OCI-LY1 (cell line): ENCODE measurements at regions not wholly inside any gene's neighbourhood (a gene's known extent, or its start where the extent isn't known, plus 50 kb on each side); places are given as distances from the start of the nearest gene placed in this dataset.

Source experiments
- H2AFZ ChIP-seq: fragments of 200-600 bp; sonication (generic), shearing (Covaris generic); 2 replicates; pipeline ENCODE4 v1.6.0; 2014; ENCODE audit warnings: antibody characterized with exemption, mild to moderate bottlenecking, low read length
- H3F3A ChIP-seq: fragments of 200-600 bp; sonication (generic), shearing (Covaris generic); 2 replicates; pipeline ENCODE4 v1.6.0; 2014; ENCODE audit warnings: mild to moderate bottlenecking, antibody characterized with exemption, low read length, moderate library complexity; ENCODE audit not compliant: insufficient read depth
- H3K27ac ChIP-seq: fragments of 200-600 bp; sonication (generic); 2 replicates; pipeline ENCODE4 v1.5.1; 2014; ENCODE audit warnings: low read length, mixed run types, mild to moderate bottlenecking, low read depth; ENCODE audit not compliant: poor library complexity, severe bottlenecking
- H3K27me3 ChIP-seq: fragments of 200-600 bp; sonication (generic); 2 replicates; pipeline ENCODE4 v1.6.0; 2014; ENCODE audit warnings: antibody characterized with exemption, mild to moderate bottlenecking, low read length, moderate library complexity; ENCODE audit not compliant: insufficient read depth
- H3K36me3 ChIP-seq: fragments of 200-600 bp; sonication (generic); 2 replicates; pipeline ENCODE4 v1.6.1; 2014; ENCODE audit warnings: mild to moderate bottlenecking, antibody characterized with exemption, low read length, moderate library complexity, mixed read lengths; ENCODE audit not compliant: insufficient read depth
- H3K4me1 ChIP-seq: fragments of 200-600 bp; sonication (generic); 2 replicates; pipeline ENCODE4 v1.5.1; 2014; ENCODE audit warnings: mild to moderate bottlenecking, low read length, moderate library complexity; ENCODE audit not compliant: insufficient read depth, severe bottlenecking
- H3K4me2 ChIP-seq: fragments of 200-600 bp; sonication (generic), shearing (Covaris generic); 2 replicates; pipeline ENCODE4 v1.6.1; 2014; ENCODE audit warnings: low read length
- H3K4me3 ChIP-seq: fragments of 200-600 bp; sonication (generic); 2 replicates; pipeline ENCODE4 v1.5.1; 2014; ENCODE audit warnings: low read length, low read depth, mild to moderate bottlenecking, mixed read lengths; ENCODE audit not compliant: poor library complexity, severe bottlenecking
- H3K79me2 ChIP-seq: fragments of 200-600 bp; shearing (Covaris generic); 2 replicates; pipeline ENCODE4 v1.6.1; 2016; ENCODE audit warnings: mixed run types, low read length, mixed read lengths; ENCODE audit not compliant: insufficient read depth
- H3K9ac ChIP-seq: fragments of 200-600 bp; sonication (generic), shearing (Covaris generic); 2 replicates; pipeline ENCODE4 v1.6.1; 2014; ENCODE audit warnings: mild to moderate bottlenecking, low read length, mixed read lengths
- H3K9me2 ChIP-seq: fragments of 200-600 bp; sonication (generic), shearing (Covaris generic); 2 replicates; pipeline ENCODE4 v1.6.1; 2014; ENCODE audit warnings: low read depth, mild to moderate bottlenecking, low read length, mixed read lengths
- H3K9me3 ChIP-seq: fragments of 200-600 bp; shearing (Covaris generic); 2 replicates; pipeline ENCODE4 v1.6.1; 2014; ENCODE audit warnings: low read length, mixed read lengths
- H4K20me1 ChIP-seq: fragments of 200-600 bp; sonication (generic), shearing (Covaris generic); 2 replicates; pipeline ENCODE4 v1.6.0; 2016; ENCODE audit warnings: mild to moderate bottlenecking, low read length; ENCODE audit not compliant: insufficient read depth
- EZH2 ChIP-seq: fragments of 200-600 bp; sonication (generic), shearing (Covaris generic); IDR thresholded peaks from 2 replicates; pipeline ENCODE4 v1.8.0; 2017; ENCODE audit warnings: borderline replicate concordance, mixed run types, mild to moderate bottlenecking, antibody characterized with exemption, low read length, moderate library complexity, mixed read lengths
- TF ChIP-seq, protein P1 (sequence below): fragments of 200-600 bp; sonication (generic), shearing (Covaris generic); IDR thresholded peaks from 2 replicates; pipeline ENCODE4 v1.5.1; 2017; ENCODE audit warnings: mild to moderate bottlenecking, antibody characterized with exemption, low read length, moderate library complexity, mixed read lengths

DNA sequence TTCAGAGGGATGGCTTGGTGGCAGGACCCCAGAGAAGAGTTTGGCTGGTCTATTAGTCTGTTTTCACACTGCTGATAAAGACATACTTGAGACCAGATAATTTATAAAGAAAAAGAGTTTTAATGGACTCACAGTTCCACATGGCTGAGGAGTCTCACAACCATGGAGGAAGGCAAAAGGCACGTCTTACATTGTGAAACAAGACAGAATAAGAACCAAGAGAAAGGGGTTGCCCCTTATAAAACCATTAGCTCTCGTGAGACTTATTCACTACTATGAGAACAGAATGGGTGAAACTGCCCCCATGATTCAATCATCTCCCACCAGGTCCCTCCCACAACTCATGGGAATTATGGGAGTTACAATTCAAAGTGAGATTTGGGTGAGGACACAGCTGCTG lies 78.5 kb upstream of the SSTR1 start:
- peaks cover 70% of the 10 kb centered on the region for H3K4me1 ChIP-seq

DNA sequence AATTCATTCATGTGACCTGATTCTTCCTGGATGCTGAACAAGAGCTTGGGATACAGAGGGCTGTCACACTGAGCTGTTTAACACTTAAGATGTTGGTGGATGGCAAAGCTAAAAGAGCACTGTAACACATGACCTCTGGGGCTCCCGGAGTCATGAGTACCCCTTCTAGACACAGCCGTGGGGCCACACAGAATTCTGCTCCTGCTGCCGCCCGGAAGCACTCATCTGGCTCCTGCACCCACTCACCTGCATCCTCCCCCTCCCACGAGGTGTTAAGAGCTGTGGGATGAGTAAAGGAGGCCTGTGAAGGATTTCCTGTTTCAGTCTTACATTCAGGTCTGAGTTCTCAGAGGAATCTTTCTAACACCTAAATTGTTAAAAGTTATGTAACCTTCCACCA lies 78.0 kb upstream of the SSTR1 start:
- Histone ChIP-seq H3K79me2 (no peaks in the 10 kb centered on the region), H3F3A (peaks cover 12% of the 10 kb centered on the region; the same call in 1 of the 2 replicates), H4K20me1 (no peaks in the 10 kb centered on the region), H3K4me3 (peak overlapping the region; percentile 42), H3K27ac (peak overlapping the region; percentile 100), H3K36me3 (no peaks in the 10 kb centered on the region), H3K27me3 (no peaks in the 10 kb centered on the region), H3K4me1 (peaks cover 70% of the 10 kb centered on the region), H3K9ac (peak overlapping the region; percentile 84), H3K4me2 (peak overlapping the region; percentile 76), H2AFZ (no peak overlapping the region), H3K9me2 (no peaks in the 10 kb centered on the region), H3K9me3 (peaks cover 5% of the 10 kb centered on the region; the same call in 1 of the 2 replicates)
- TF ChIP-seq, protein P1, sequence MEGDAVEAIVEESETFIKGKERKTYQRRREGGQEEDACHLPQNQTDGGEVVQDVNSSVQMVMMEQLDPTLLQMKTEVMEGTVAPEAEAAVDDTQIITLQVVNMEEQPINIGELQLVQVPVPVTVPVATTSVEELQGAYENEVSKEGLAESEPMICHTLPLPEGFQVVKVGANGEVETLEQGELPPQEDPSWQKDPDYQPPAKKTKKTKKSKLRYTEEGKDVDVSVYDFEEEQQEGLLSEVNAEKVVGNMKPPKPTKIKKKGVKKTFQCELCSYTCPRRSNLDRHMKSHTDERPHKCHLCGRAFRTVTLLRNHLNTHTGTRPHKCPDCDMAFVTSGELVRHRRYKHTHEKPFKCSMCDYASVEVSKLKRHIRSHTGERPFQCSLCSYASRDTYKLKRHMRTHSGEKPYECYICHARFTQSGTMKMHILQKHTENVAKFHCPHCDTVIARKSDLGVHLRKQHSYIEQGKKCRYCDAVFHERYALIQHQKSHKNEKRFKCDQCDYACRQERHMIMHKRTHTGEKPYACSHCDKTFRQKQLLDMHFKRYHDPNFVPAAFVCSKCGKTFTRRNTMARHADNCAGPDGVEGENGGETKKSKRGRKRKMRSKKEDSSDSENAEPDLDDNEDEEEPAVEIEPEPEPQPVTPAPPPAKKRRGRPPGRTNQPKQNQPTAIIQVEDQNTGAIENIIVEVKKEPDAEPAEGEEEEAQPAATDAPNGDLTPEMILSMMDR: no peak
- TF ChIP-seq EZH2: no peak

More for the DNA sequence above, 78.5 kb upstream of the SSTR1 start:
- no peaks in the 10 kb centered on the region for H3K36me3 ChIP-seq
- H4K20me1 ChIP-seq: no peaks in the 10 kb centered on the region
- H3F3A ChIP-seq: peaks cover 12% of the 10 kb centered on the region; the same call in 1 of the 2 replicates
- H3K9me2 ChIP-seq: no peaks in the 10 kb centered on the region
- no peaks in the 10 kb centered on the region for H3K27me3 ChIP-seq
- TF ChIP-seq EZH2: no peak
- TF ChIP-seq, protein P1: no peak
- H3K9ac ChIP-seq: peak overlapping the region; percentile 84
- H3K4me2 ChIP-seq: peak overlapping the region; percentile 76
- no peaks in the 10 kb centered on the region for H3K79me2 ChIP-seq
- peak overlapping the region; percentile 42 for H3K4me3 ChIP-seq
- peaks cover 5% of the 10 kb centered on the region; the same call in 1 of the 2 replicates for H3K9me3 ChIP-seq
- H2AFZ ChIP-seq: no peak overlapping the region
- H3K27ac ChIP-seq: peak overlapping the region; percentile 100

DNA sequence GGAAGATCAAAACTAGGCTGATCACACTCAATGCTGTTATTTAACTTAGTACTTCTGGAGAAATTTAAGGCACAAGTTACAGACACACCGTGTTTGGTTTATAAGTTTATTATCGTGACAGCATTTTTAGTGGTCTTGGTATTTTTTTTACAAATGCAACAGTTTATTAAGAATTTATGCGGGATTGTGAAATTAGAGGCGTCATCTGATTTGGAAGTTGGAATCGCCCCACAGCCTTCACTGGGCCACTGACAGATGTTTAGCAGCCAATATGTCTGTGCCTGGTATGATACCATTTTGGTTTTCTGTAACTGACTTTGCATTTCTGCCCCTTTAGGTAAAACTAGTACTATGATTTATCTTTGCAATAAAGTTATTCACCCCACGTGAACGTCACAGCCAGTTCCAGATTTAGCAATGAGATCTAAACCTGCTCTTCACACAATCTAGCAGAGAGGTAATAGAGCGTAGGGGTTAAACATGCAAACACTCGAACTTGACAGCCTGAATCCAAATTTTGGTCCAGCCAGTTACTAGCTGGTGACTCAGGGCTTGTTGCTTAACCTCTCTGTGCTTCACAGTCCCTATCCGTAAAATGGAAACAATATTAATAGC lies 73.2 kb upstream of the SSTR1 start:
- TF ChIP-seq EZH2: no peak
- TF ChIP-seq, protein P1: no peak
- Histone ChIP-seq H3K27me3 (no peaks in the 10 kb centered on the region), H3K9me2 (no peaks in the 10 kb centered on the region), H4K20me1 (no peaks in the 10 kb centered on the region), H3K27ac (peak overlapping the region; percentile 85), H3K36me3 (no peaks in the 10 kb centered on the region), H2AFZ (peak overlapping the region; percentile 77; the same call in 1 of the 2 replicates), H3F3A (0 out of 2 replicates have a peak, but pooled peaks cover 4% of the 10 kb centered on the region), H3K9ac (peak overlapping the region; percentile 54; the same call in 1 of the 2 replicates), H3K4me1 (peaks cover 70% of the 10 kb centered on the region), H3K79me2 (no peaks in the 10 kb centered on the region), H3K4me2 (peak overlapping the region; percentile 55; the same call in 1 of the 2 replicates), H3K9me3 (peaks cover 5% of the 10 kb centered on the region; the same call in 1 of the 2 replicates), H3K4me3 (no peak overlapping the region)
